GM13976 (cell line): ENCODE measurements at regions not wholly inside any gene's neighbourhood (a gene's known extent, or its start where the extent isn't known, plus 50 kb on each side); places are given as distances from the start of the nearest gene placed in this dataset.

Experiments used
- DNase-seq: peaks from one replicate; pipeline ENCODE4 v3.0.0; 2012; ENCODE audit warnings: low spot score
- in situ Hi-C: fragments of 300-500 bp; cut with MboI; formaldehyde crosslinking; loops from one replicate; pipeline ENCODE4 v1.12.0; 2022; ENCODE audit warnings: low sequenced_read_pairs, mixed read lengths, inconsistent platforms; ENCODE audit not compliant: unreplicated experiment
- TF ChIP-seq, protein P1 (sequence below): IDR thresholded peaks from 2 replicates; pipeline ENCODE4 v1.5.1; 2012; ENCODE audit warnings: borderline replicate concordance, mild to moderate bottlenecking; ENCODE audit not compliant: insufficient read depth; ENCODE audit errors: extremely low read depth, missing control alignments, control extremely low read depth

GRCh38 chr13:78029901-78030300 is 111.3 kb upstream of the EDNRB start:
- no peak for DNase-seq
- in situ Hi-C loops = no loop called here
- TF ChIP-seq, protein P1, sequence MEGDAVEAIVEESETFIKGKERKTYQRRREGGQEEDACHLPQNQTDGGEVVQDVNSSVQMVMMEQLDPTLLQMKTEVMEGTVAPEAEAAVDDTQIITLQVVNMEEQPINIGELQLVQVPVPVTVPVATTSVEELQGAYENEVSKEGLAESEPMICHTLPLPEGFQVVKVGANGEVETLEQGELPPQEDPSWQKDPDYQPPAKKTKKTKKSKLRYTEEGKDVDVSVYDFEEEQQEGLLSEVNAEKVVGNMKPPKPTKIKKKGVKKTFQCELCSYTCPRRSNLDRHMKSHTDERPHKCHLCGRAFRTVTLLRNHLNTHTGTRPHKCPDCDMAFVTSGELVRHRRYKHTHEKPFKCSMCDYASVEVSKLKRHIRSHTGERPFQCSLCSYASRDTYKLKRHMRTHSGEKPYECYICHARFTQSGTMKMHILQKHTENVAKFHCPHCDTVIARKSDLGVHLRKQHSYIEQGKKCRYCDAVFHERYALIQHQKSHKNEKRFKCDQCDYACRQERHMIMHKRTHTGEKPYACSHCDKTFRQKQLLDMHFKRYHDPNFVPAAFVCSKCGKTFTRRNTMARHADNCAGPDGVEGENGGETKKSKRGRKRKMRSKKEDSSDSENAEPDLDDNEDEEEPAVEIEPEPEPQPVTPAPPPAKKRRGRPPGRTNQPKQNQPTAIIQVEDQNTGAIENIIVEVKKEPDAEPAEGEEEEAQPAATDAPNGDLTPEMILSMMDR = no peak

GRCh38 chr13:78028960-78029359 is 110.3 kb upstream of the EDNRB start:
- TF ChIP-seq, protein P1 = no peak
- DNase-seq = no peak
- in situ Hi-C loops = no loop called here

DNA sequence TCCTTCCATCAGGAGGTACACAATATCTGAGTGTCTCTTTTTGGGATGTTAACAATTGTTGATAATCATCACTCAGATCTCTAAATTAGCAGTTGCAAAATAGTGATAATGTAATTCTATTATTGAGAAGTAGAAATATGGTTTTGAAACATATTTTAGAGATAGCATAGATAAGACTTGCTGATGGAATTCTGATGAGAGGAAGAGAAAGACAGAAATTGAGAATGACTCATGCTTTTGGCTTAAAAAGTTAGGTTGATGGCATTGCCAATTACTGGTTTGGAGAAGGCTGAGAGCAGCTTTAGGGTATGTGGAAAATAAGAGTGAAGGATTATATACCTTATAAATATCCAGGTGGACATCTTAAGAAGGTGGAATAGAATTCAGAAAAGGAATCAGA is 106.4 kb upstream of the EDNRB start:
- no peak for DNase-seq
- in situ Hi-C loops = no loop called here
- TF ChIP-seq, protein P1 = no peak

- DNase-seq = peak; percentile 42
- TF ChIP-seq, protein P1 = no peak
- in situ Hi-C loops = no loop called here
Observed at GRCh38 chr13:78022164-78022877, 103.7 kb upstream of the EDNRB start.

DNA sequence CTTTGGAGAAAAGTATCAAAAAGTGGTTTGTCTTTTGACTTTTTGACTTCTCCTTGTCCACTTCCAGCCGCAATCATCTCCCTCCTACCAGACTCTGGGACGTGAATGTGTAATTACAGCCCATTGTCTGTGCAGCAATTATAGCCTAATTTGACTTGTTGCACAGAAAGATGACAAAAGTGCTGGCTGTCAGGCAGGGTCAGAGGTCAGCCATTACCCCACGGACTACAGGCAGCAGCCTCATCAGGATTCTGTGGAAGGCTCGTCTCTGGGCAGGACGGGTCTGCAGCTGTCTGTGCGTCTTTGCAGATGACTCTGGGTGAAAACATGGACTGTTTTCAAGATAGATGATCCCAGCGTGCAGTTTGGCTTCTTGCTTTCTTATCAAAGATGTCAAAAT is 102.2 kb upstream of the EDNRB start:
- TF ChIP-seq, protein P1 = no peak
- DNase-seq = no peak
- in situ Hi-C loops = no loop called here

- DNase-seq = no peak
- TF ChIP-seq, protein P1 = no peak
- in situ Hi-C loops = no loop called here
Observed at GRCh38 chr13:78015782-78016181, 97.2 kb upstream of the EDNRB start.
